HUES48 (cell line): ENCODE measurements at regions not wholly inside any gene's neighbourhood (a gene's known extent, or its start where the extent isn't known, plus 50 kb on each side); places are given as distances from the start of the nearest gene placed in this dataset.

ENCODE experiments used
- H3K27ac ChIP-seq: one replicate; pipeline ENCODE4 v1.7.0; 2013; ENCODE audit warnings: low read depth, low read length, inconsistent platforms
- H3K27me3 ChIP-seq: 2 replicates; pipeline ENCODE4 v1.6.1; 2013; ENCODE audit warnings: mild to moderate bottlenecking, low read length; ENCODE audit not compliant: control insufficient read depth, insufficient read depth
- H3K36me3 ChIP-seq: 2 replicates; pipeline ENCODE4 v1.6.1; 2013; ENCODE audit warnings: low read length; ENCODE audit not compliant: control insufficient read depth, insufficient read depth
- H3K4me1 ChIP-seq: 2 replicates; pipeline ENCODE4 v1.6.1; 2013; ENCODE audit warnings: mild to moderate bottlenecking, low read length; ENCODE audit not compliant: control insufficient read depth, insufficient read depth
- H3K4me3 ChIP-seq: 2 replicates; pipeline ENCODE4 v1.5.1; 2013; ENCODE audit warnings: mild to moderate bottlenecking, low read depth, low read length
- H3K9ac ChIP-seq: 2 replicates; pipeline ENCODE4 v1.6.1; 2013; ENCODE audit warnings: mild to moderate bottlenecking, low read depth, low read length, moderate library complexity
- H3K9me3 ChIP-seq: 2 replicates; pipeline ENCODE4 v1.6.1; 2013; ENCODE audit warnings: low read length; ENCODE audit not compliant: control insufficient read depth, insufficient read depth

- peaks cover 5% of the 10 kb centered on the region; the same call in 1 of the 2 replicates for H3K4me1 ChIP-seq
- no peak overlapping the region for H3K4me3 ChIP-seq
- H3K9ac ChIP-seq: no peak overlapping the region
- peaks cover 9% of the 10 kb centered on the region for H3K9me3 ChIP-seq
- H3K36me3 ChIP-seq: no peaks in the 10 kb centered on the region
- no peak overlapping the region for H3K27ac ChIP-seq
- H3K27me3 ChIP-seq: no peaks in the 10 kb centered on the region
Measured at GRCh38 chr14:104343690-104344640, 205.6 kb downstream of the KIF26A start.

- peaks cover 5% of the 10 kb centered on the region; the same call in 1 of the 2 replicates for H3K4me1 ChIP-seq
- no peaks in the 10 kb centered on the region for H3K36me3 ChIP-seq
- no peaks in the 10 kb centered on the region for H3K27me3 ChIP-seq
- no peak overlapping the region for H3K27ac ChIP-seq
- no peak overlapping the region for H3K9ac ChIP-seq
- H3K9me3 ChIP-seq: peaks cover 9% of the 10 kb centered on the region
- no peak overlapping the region for H3K4me3 ChIP-seq
Measured at GRCh38 chr14:104344818-104345620, 206.6 kb downstream of the KIF26A start.

- H3K9ac ChIP-seq: no peak overlapping the region
- peaks cover 9% of the 10 kb centered on the region for H3K9me3 ChIP-seq
- no peak overlapping the region for H3K27ac ChIP-seq
- H3K27me3 ChIP-seq: no peaks in the 10 kb centered on the region
- H3K36me3 ChIP-seq: no peaks in the 10 kb centered on the region
- H3K4me3 ChIP-seq: no peak overlapping the region
- peaks cover 5% of the 10 kb centered on the region; the same call in 1 of the 2 replicates for H3K4me1 ChIP-seq
Measured at GRCh38 chr14:104345621-104346462, 207.5 kb downstream of the KIF26A start.

GRCh38 chr14:104346608-104347007 is 208.2 kb downstream of the KIF26A start:
- no peak overlapping the region for H3K27ac ChIP-seq
- peaks cover 5% of the 10 kb centered on the region; the same call in 1 of the 2 replicates for H3K4me1 ChIP-seq

GRCh38 chr14:104348741-104349140 is 210.4 kb downstream of the KIF26A start:
- H3K27ac ChIP-seq: no peak overlapping the region
- no peaks in the 10 kb centered on the region for H3K4me1 ChIP-seq
- no peak overlapping the region for H3K4me3 ChIP-seq
- no peaks in the 10 kb centered on the region for H3K27me3 ChIP-seq
- H3K9me3 ChIP-seq: peaks cover 4% of the 10 kb centered on the region; the same call in 1 of the 2 replicates
- H3K36me3 ChIP-seq: no peaks in the 10 kb centered on the region
- no peak overlapping the region for H3K9ac ChIP-seq

More at GRCh38 chr14:104346608-104347007, 208.2 kb downstream of the KIF26A start:
- H3K4me3 ChIP-seq: no peak overlapping the region
- H3K9me3 ChIP-seq: peaks cover 4% of the 10 kb centered on the region
- no peaks in the 10 kb centered on the region for H3K27me3 ChIP-seq
- H3K9ac ChIP-seq: no peak overlapping the region
- no peaks in the 10 kb centered on the region for H3K36me3 ChIP-seq

- H3K36me3 ChIP-seq: no peaks in the 10 kb centered on the region
- no peaks in the 10 kb centered on the region for H3K27me3 ChIP-seq
- no peaks in the 10 kb centered on the region for H3K4me1 ChIP-seq
- H3K4me3 ChIP-seq: no peak overlapping the region
- no peak overlapping the region for H3K9ac ChIP-seq
- H3K9me3 ChIP-seq: peaks cover 4% of the 10 kb centered on the region; the same call in 1 of the 2 replicates
- H3K27ac ChIP-seq: no peak overlapping the region
Measured at GRCh38 chr14:104349950-104350349, 211.6 kb downstream of the KIF26A start.

GRCh38 chr14:104350463-104351185 is 212.2 kb downstream of the KIF26A start:
- Histone ChIP-seq H3K4me1 (no peaks in the 10 kb centered on the region), H3K9me3 (peaks cover 4% of the 10 kb centered on the region; the same call in 1 of the 2 replicates), H3K36me3 (no peaks in the 10 kb centered on the region), H3K27ac (no peak overlapping the region), H3K4me3 (no peak overlapping the region), H3K9ac (no peak overlapping the region), H3K27me3 (no peaks in the 10 kb centered on the region)

GRCh38 chr14:104351849-104352492 is 213.6 kb downstream of the KIF26A start:
- H3K4me1 ChIP-seq: no peaks in the 10 kb centered on the region
- no peak overlapping the region for H3K27ac ChIP-seq
- no peak overlapping the region for H3K9ac ChIP-seq
- no peaks in the 10 kb centered on the region for H3K27me3 ChIP-seq
- H3K36me3 ChIP-seq: no peaks in the 10 kb centered on the region
- no peak overlapping the region for H3K4me3 ChIP-seq
- H3K9me3 ChIP-seq: peaks cover 4% of the 10 kb centered on the region; the same call in 1 of the 2 replicates

- Histone ChIP-seq H3K9ac (no peak overlapping the region), H3K36me3 (no peaks in the 10 kb centered on the region), H3K4me3 (no peak overlapping the region), H3K27ac (no peak overlapping the region), H3K27me3 (no peaks in the 10 kb centered on the region), H3K9me3 (peaks cover 4% of the 10 kb centered on the region; the same call in 1 of the 2 replicates), H3K4me1 (no peaks in the 10 kb centered on the region)
Measured at GRCh38 chr14:104352493-104353220, 214.3 kb downstream of the KIF26A start.
